Gastroesophageal sphincter (tissue), 3 donors: ENCODE measurements at regions not wholly inside any gene's neighbourhood (a gene's known extent, or its start where the extent isn't known, plus 50 kb on each side); places are given as distances from the start of the nearest gene placed in this dataset.

Experiments used
- CTCF ChIP-seq, 4 experiments: fragments of 200-600 bp in 2 of 4; fragments of 450-650 bp in 2 of 4; sonication (generic) in 1 of 4; IDR thresholded peaks; one replicate each; pipeline ENCODE4 v1.5.1; 2017 to 2019; ENCODE audit warnings: antibody characterized with exemption in 4 of 4, mild to moderate bottlenecking in 2 of 4, moderate library complexity in 2 of 4
- EP300 ChIP-seq: sonication (generic); formaldehyde crosslinking; IDR thresholded peaks from one replicate; pipeline ENCODE4 v1.6.1; 2017; ENCODE audit warnings: antibody characterized with exemption, mild to moderate bottlenecking
- POLR2A ChIP-seq, 2 donors: fragments of 450-650 bp; IDR thresholded peaks; one replicate each; pipeline ENCODE4 v1.6.1; 2017; ENCODE audit warnings: antibody characterized with exemption in 2 of 2, mild to moderate bottlenecking in 2 of 2, moderate library complexity in 1 of 2
- POLR2AphosphoS5 ChIP-seq: sonication (generic); formaldehyde crosslinking; IDR thresholded peaks from one replicate; pipeline ENCODE4 v1.6.1; 2017; ENCODE audit warnings: antibody characterized with exemption

- no peak for TF ChIP-seq POLR2A (IDR thresholded peaks at IDR 0.05)
- TF ChIP-seq CTCF (IDR thresholded peaks at IDR 0.05) = no peak
- no peak for TF ChIP-seq POLR2AphosphoS5
- no peak for TF ChIP-seq EP300
These were observed 94.9 kb upstream of the DLX6 start for GRCh38 chr7:96910486-96910885.
